RWPE1 (cell line): ENCODE measurements at regions not wholly inside any gene's neighbourhood (a gene's known extent, or its start where the extent isn't known, plus 50 kb on each side); places are given as distances from the start of the nearest gene placed in this dataset.

Source experiments
- CTCF ChIA-PET: fragments of 350-600 bp; sonication (Branson Sonifier 250); formaldehyde crosslinking; extraction: SDS; loops from one replicate; lab custom pipeline; 2021; lab: Yijun Ruan, JAX
- POLR2A ChIA-PET: fragments of 400-600 bp; formaldehyde crosslinking; extraction: SDS; loops from one replicate; lab custom pipeline; 2020; ENCODE audit warnings: antibody characterized with exemption; ENCODE audit not compliant: low non-redundant PET; lab: Yijun Ruan, JAX
- DNase-seq: peaks from one replicate; pipeline ENCODE4 v3.0.0; 2012; ENCODE audit warnings: low spot score
- H3K27ac ChIP-seq: fragments of 450-650 bp; 2 replicates; pipeline ENCODE4 v1.5.1; 2017
- TF ChIP-seq, protein P1 (sequence below): fragments of 450-650 bp; conservative IDR thresholded peaks from 2 replicates; pipeline ENCODE4 v1.5.1; 2017; ENCODE audit warnings: low read depth, mild to moderate bottlenecking

GRCh38 chr12:92571844-92572543 lies 130.8 kb upstream of the PLEKHG7 start:
- CTCF ChIA-PET = interaction anchor here (0.5 kb wide), 1 partner anchor 169 kb away, joined by 3 read pairs; no protein-coding TSS in a partner anchor
- DNase-seq = no peak
- H3K27ac ChIP-seq = no peak overlapping the region
- POLR2A ChIA-PET = no interaction called here
- TF ChIP-seq, protein P1, sequence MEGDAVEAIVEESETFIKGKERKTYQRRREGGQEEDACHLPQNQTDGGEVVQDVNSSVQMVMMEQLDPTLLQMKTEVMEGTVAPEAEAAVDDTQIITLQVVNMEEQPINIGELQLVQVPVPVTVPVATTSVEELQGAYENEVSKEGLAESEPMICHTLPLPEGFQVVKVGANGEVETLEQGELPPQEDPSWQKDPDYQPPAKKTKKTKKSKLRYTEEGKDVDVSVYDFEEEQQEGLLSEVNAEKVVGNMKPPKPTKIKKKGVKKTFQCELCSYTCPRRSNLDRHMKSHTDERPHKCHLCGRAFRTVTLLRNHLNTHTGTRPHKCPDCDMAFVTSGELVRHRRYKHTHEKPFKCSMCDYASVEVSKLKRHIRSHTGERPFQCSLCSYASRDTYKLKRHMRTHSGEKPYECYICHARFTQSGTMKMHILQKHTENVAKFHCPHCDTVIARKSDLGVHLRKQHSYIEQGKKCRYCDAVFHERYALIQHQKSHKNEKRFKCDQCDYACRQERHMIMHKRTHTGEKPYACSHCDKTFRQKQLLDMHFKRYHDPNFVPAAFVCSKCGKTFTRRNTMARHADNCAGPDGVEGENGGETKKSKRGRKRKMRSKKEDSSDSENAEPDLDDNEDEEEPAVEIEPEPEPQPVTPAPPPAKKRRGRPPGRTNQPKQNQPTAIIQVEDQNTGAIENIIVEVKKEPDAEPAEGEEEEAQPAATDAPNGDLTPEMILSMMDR = no peak

DNA sequence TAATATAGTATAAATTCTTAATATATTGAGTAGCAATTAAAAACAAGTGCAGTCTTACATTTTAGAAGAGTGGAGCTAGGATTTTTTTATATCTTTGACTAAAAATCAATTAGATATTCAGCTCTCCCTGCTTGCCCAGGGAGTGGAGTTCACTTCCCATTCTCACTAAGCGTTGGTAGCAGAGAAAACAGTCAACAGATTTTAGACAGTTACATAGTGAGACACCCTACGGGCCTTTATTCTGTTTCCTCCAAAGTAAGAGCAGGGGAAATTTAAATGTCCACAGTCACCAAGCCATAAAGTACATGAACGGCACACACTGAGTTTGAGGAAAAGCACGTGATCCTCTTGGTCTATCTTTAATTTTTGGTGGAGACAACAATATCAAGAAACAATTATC lies 131.6 kb upstream of the PLEKHG7 start:
- ChIA-PET CTCF (no interaction called here), POLR2A (no interaction called here)
- TF ChIP-seq, protein P1 = no peak
- H3K27ac ChIP-seq = no peak overlapping the region
- DNase-seq = no peak

- CTCF ChIA-PET = interaction anchor here (0.5 to 1.2 kb wide), 10 partner anchors 21 to 1188 kb away, joined by 3 to 5 read pairs (median 4); no protein-coding TSS in a partner anchor
- DNase-seq = peak; percentile 55
Measured at GRCh38 chr12:92570056-92570753, 132.6 kb upstream of the PLEKHG7 start.

GRCh38 chr12:92568691-92569090 lies 134.1 kb upstream of the PLEKHG7 start:
- no peak for DNase-seq
- ChIA-PET CTCF (interaction anchor here (0.5 to 0.8 kb wide), 4 partner anchors 224 to 1187 kb away, joined by 3 to 5 read pairs (median 3); no protein-coding TSS in a partner anchor), POLR2A (no interaction called here)
- no peak overlapping the region for H3K27ac ChIP-seq
- TF ChIP-seq, protein P1 = no peak

More at GRCh38 chr12:92570056-92570753, 132.6 kb upstream of the PLEKHG7 start:
- TF ChIP-seq, protein P1 = peak; percentile 78
- POLR2A ChIA-PET = no interaction called here
- no peak overlapping the region for H3K27ac ChIP-seq

DNA sequence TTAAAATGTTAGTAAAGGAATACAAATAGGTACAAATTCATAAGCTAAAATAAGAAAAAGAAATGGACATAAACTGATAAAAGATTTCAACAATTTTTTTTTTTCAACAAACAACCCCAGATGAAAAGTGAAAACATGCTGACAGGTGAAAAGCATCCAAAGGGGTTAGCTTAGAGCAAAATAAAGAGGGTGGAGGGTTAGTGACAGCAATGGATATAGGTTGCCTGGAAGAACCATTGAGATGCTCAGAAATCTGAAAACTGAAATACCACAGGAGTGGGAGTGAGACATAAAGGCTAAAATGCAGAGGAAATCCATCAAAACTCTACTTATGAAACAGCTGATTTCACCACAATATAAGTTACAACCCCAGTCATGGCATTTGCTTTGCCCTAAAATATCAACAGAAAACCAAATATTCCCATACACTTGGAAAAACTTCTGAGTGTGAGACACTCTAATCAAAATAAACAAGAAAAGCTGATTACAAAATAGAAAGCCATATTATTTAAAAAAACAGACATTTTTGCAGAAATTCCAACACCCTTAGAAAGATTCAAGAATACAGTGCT lies 136.3 kb upstream of the PLEKHG7 start:
- CTCF ChIA-PET = interaction anchor here (0.5 to 0.7 kb wide), 2 partner anchors 351 to 1178 kb away, joined by 3 to 8 read pairs; no protein-coding TSS in a partner anchor
- POLR2A ChIA-PET = interaction anchor here (0.6 kb wide), 1 partner anchor 526 kb away, joined by 3 read pairs; no protein-coding TSS in a partner anchor
- TF ChIP-seq, protein P1 = no peak
- DNase-seq = no peak
- no peak overlapping the region for H3K27ac ChIP-seq

DNA sequence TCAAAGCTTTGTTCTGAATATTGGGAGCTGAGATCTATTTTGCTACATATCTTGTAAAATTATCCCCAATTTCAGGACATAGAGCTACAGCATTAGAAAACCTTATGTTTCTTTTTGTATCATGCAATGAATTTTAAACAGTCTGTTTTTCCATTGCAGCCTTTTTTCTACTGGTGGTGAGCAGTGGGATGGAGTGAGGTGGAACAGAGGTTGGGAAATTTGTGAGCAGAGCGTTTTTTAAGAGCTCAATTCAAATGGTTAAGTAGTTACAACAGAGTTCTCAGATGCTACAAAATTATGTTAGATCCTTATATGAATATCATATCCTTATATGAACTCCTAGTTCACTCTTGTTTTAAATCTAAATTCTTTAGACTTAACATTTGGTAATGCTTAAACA lies 139.0 kb upstream of the PLEKHG7 start:
- no peak for DNase-seq
- ChIA-PET POLR2A (no interaction called here), CTCF (interaction anchor here (0.6 kb wide), 1 partner anchor 726 kb away, joined by 3 read pairs; no protein-coding TSS in a partner anchor)
- TF ChIP-seq, protein P1 = no peak
- no peak overlapping the region for H3K27ac ChIP-seq
